DND-41 (cell line): ENCODE measurements at regions not wholly inside any gene's neighbourhood (a gene's known extent, or its start where the extent isn't known, plus 50 kb on each side); places are given as distances from the start of the nearest gene placed in this dataset.

Experiments
- ATAC-seq: fragments of 200-7000 bp; cut with Tn5 transposase; 3 replicates; pipeline ENCODE4 v1.9.1; 2021; ENCODE audit warnings: low read depth; ENCODE audit not compliant: insufficient read depth
- DNase-seq: peaks from one replicate; pipeline ENCODE4 v3.0.0-alpha.2; 2020
- H2AFZ ChIP-seq: 2 replicates; pipeline ENCODE4 v1.6.0; 2012; ENCODE audit warnings: low read depth, low read length
- H3K27ac ChIP-seq: 2 replicates; pipeline ENCODE4 v1.5.1; 2012; ENCODE audit warnings: low read length, inconsistent platforms
- H3K27me3 ChIP-seq: fragments of 200-600 bp; sonication (generic); 2 replicates; pipeline ENCODE4 v1.6.0; 2012; ENCODE audit warnings: low read length, mild to moderate bottlenecking, inconsistent platforms; ENCODE audit not compliant: insufficient read depth, poor library complexity
- H3K36me3 ChIP-seq: 2 replicates; pipeline ENCODE4 v1.5.1; 2012; ENCODE audit warnings: low read length, inconsistent platforms; ENCODE audit not compliant: insufficient read depth
- H3K4me1 ChIP-seq: 2 replicates; pipeline ENCODE4 v1.5.1; 2012; ENCODE audit warnings: mild to moderate bottlenecking, low read length; ENCODE audit not compliant: insufficient read depth
- H3K4me2 ChIP-seq: 2 replicates; pipeline ENCODE4 v1.6.0; 2012; ENCODE audit warnings: mild to moderate bottlenecking, moderate library complexity, low read length, inconsistent platforms; ENCODE audit not compliant: insufficient read depth
- H3K4me3 ChIP-seq, 2 experiments: fragments of 200-600 bp in 1 of 2; shearing (Covaris generic) in 1 of 2; 2 replicates each; pipeline ENCODE4 v1.5.1; 2012 to 2016; ENCODE audit warnings: inconsistent platforms in 2 of 2, low read length in 2 of 2, mild to moderate bottlenecking in 2 of 2, low read depth in 1 of 2, moderate library complexity in 1 of 2
- H3K79me2 ChIP-seq: 2 replicates; pipeline ENCODE4 v1.6.0; 2012; ENCODE audit warnings: low read length, inconsistent platforms; ENCODE audit not compliant: insufficient read depth
- H3K9ac ChIP-seq: 2 replicates; pipeline ENCODE4 v1.6.0; 2012; ENCODE audit warnings: low read depth, mild to moderate bottlenecking, inconsistent platforms, low read length, moderate library complexity
- H3K9me3 ChIP-seq: 2 replicates; pipeline ENCODE4 v1.5.1; 2012; ENCODE audit warnings: low read length, moderate library complexity, mild to moderate bottlenecking, inconsistent platforms; ENCODE audit not compliant: insufficient read depth, severe bottlenecking
- H4K20me1 ChIP-seq: 2 replicates; pipeline ENCODE4 v1.6.0; 2012; ENCODE audit warnings: low read length; ENCODE audit not compliant: insufficient read depth
- CTCF ChIP-seq: IDR thresholded peaks from 2 replicates; pipeline ENCODE4 v1.5.1; 2012; ENCODE audit warnings: borderline replicate concordance, low read length, moderate library complexity, mild to moderate bottlenecking; ENCODE audit not compliant: poor library complexity, severe bottlenecking; ENCODE audit errors: extremely low read depth
- EZH2 ChIP-seq: IDR thresholded peaks from 3 replicates; pipeline ENCODE4 v1.6.1; 2012; ENCODE audit warnings: borderline replicate concordance, low read depth, mild to moderate bottlenecking, moderate library complexity, low read length, inconsistent platforms; ENCODE audit not compliant: severe bottlenecking

DNA sequence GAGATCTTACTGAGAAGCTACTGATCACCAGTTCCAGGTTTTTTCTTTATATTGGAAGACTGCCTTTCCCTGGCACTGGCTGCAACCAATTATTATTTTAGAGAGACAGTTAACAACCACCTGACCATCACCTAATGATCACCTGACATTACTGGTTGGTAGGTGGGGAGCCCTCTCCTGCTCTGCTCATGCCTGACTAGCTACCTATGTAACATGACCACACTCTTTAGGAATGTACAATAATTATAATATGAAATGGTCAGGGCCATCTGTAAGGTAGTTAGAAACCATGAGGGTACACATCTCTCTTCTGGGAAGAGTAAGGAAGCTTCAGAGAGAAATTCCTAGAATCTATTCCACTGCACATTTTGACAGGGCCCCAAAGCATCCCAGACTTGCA is 59.0 kb upstream of the SCEL start:
- Histone ChIP-seq H4K20me1 (no peaks in the 10 kb centered on the region), H3K79me2 (no peaks in the 10 kb centered on the region), H3K9ac (no peak overlapping the region), H3K4me2 (no peak overlapping the region), H3K4me3 (no peak overlapping the region), H3K27ac (no peak overlapping the region), H3K27me3 (no peaks in the 10 kb centered on the region), H3K9me3 (no peaks in the 10 kb centered on the region), H3K4me1 (peaks cover 12% of the 10 kb centered on the region), H3K36me3 (no peaks in the 10 kb centered on the region), H2AFZ (no peak overlapping the region)
- no peak for ATAC-seq
- TF ChIP-seq CTCF (no peak), EZH2 (no peak)
- no peak for DNase-seq

GRCh38 chr13:77475345-77476084 is 60.0 kb upstream of the SCEL start:
- ATAC-seq, result no peak
- TF ChIP-seq EZH2, result no peak
- TF ChIP-seq CTCF, result no peak
- no peak overlapping the region for H3K4me3 ChIP-seq

DNA sequence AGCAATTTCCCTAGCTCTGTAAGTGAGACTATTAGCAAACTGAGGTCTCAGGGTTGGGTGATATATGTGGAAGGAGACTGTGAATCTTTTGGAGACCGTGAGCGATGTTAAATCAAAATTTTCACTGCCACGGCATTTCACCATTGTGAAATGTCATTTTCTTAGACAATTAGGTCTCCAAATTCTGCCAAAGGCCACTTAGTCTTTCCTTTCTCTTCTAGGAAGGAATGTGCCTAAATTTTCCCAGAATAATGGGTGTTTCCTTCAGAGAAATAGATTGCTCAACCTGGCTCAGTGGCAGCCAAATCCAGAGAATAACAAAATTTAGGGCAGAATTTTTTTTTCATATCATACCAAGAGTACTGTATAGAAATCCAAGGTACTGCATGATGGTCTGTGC is 64.5 kb upstream of the SCEL start:
- ATAC-seq, result no peak
- no peaks in the 10 kb centered on the region for H3K36me3 ChIP-seq
- TF ChIP-seq CTCF (no peak), EZH2 (no peak)

More at GRCh38 chr13:77475345-77476084, 60.0 kb upstream of the SCEL start:
- Histone ChIP-seq H3K9me3 (no peaks in the 10 kb centered on the region), H3K9ac (no peak overlapping the region), H4K20me1 (no peaks in the 10 kb centered on the region), H3K79me2 (no peaks in the 10 kb centered on the region), H3K36me3 (no peaks in the 10 kb centered on the region), H2AFZ (no peak overlapping the region), H3K27me3 (no peaks in the 10 kb centered on the region), H3K27ac (no peak overlapping the region), H3K4me2 (no peak overlapping the region), H3K4me1 (peaks cover 12% of the 10 kb centered on the region)
- no peak for DNase-seq

More for the DNA sequence above, 64.5 kb upstream of the SCEL start:
- no peaks in the 10 kb centered on the region for H3K9me3 ChIP-seq
- H3K4me2 ChIP-seq, result no peak overlapping the region
- no peak overlapping the region for H3K9ac ChIP-seq
- H3K4me1 ChIP-seq, result no peaks in the 10 kb centered on the region
- no peaks in the 10 kb centered on the region for H4K20me1 ChIP-seq
- no peak overlapping the region for H3K4me3 ChIP-seq
- no peaks in the 10 kb centered on the region for H3K79me2 ChIP-seq
- no peak overlapping the region for H3K27ac ChIP-seq
- DNase-seq, result no peak
- no peaks in the 10 kb centered on the region for H3K27me3 ChIP-seq
- H2AFZ ChIP-seq, result no peak overlapping the region
